Activated T-cell treated with anti-CD3 and anti-CD28 coated beads for 4 hours (primary cell): ENCODE measurements at regions not wholly inside any gene's neighbourhood (a gene's known extent, or its start where the extent isn't known, plus 50 kb on each side); places are given as distances from the start of the nearest gene placed in this dataset.
"Not testable (repeated sequence)": the region's sequence is repeated elsewhere in the genome, so short reads cannot be mapped to it uniquely, and the experiment has no call there.

Source experiments
- DNase-seq: peaks from one replicate; pipeline ENCODE4 v3.0.0-alpha.2; 2020

- no peak for DNase-seq
Observed at GRCh38 chr22:25492841-25493734, 71.4 kb upstream of the GRK3 start.

- DNase-seq: no peak
Observed at GRCh38 chr22:25493794-25494193, 70.7 kb upstream of the GRK3 start.

- no peak for DNase-seq
Observed at GRCh38 chr22:25494774-25495173, 69.7 kb upstream of the GRK3 start.

- no peak for DNase-seq
Observed at GRCh38 chr22:25495285-25495684, 69.2 kb upstream of the GRK3 start.

GRCh38 chr22:25496396-25497064 is 67.9 kb upstream of the GRK3 start:
- no peak for DNase-seq

GRCh38 chr22:25497181-25497641 is 67.3 kb upstream of the GRK3 start:
- no peak for DNase-seq

GRCh38 chr22:25497716-25498115 is 66.8 kb upstream of the GRK3 start:
- DNase-seq: no peak

- DNase-seq: not testable (repeated sequence)
Observed at GRCh38 chr22:25500671-25501070, 63.8 kb upstream of the GRK3 start.

GRCh38 chr22:25504017-25504416 is 60.5 kb upstream of the GRK3 start:
- DNase-seq: not testable (repeated sequence)

- no peak for DNase-seq
Observed at GRCh38 chr22:25508161-25508560, 56.3 kb upstream of the GRK3 start.

- DNase-seq: no peak
Observed at GRCh38 chr22:25508761-25509321, 55.6 kb upstream of the GRK3 start.

GRCh38 chr22:25509374-25509791 is 55.1 kb upstream of the GRK3 start:
- DNase-seq: no peak

- DNase-seq: no peak
Observed at GRCh38 chr22:25510876-25511275, 53.6 kb upstream of the GRK3 start.

- no peak for DNase-seq
Observed at GRCh38 chr22:25511725-25512124, 52.8 kb upstream of the GRK3 start.

GRCh38 chr22:25514436-25515180 is 49.9 kb upstream of the GRK3 start:
- no peak for DNase-seq
